Liver (tissue), 7 donors: ENCODE measurements at regions not wholly inside any gene's neighbourhood (a gene's known extent, or its start where the extent isn't known, plus 50 kb on each side); places are given as distances from the start of the nearest gene placed in this dataset.
"Not testable (repeated sequence)": the region's sequence is repeated elsewhere in the genome, so short reads cannot be mapped to it uniquely, and the experiment has no call there.

Source experiments
- DNase-seq: peaks from one replicate; pipeline ENCODE4 v3.0.0-alpha.2; 2017; ENCODE audit warnings: low spot score
- H3K27ac ChIP-seq, 2 donors: one replicate each; pipeline ENCODE4 v1.7.0; 2013; ENCODE audit warnings: inconsistent platforms in 2 of 2, low read length in 2 of 2, control low read depth in 1 of 2, low read depth in 1 of 2, mild to moderate bottlenecking in 1 of 2
- H3K27me3 ChIP-seq, 4 donors: one replicate each; pipeline versions ENCODE4 v1.6.1 to v1.7.0; 2013; ENCODE audit warnings: low read length in 3 of 4, inconsistent platforms in 1 of 4, mild to moderate bottlenecking in 1 of 4, moderate library complexity in 1 of 4; ENCODE audit not compliant: control insufficient read depth in 4 of 4, insufficient read depth in 4 of 4
- H3K36me3 ChIP-seq, 4 donors: one replicate each; pipeline versions ENCODE4 v1.6.1 to v1.7.0; 2013; ENCODE audit warnings: low read length in 3 of 4, mild to moderate bottlenecking in 3 of 4, low read depth in 1 of 4, moderate library complexity in 1 of 4; ENCODE audit not compliant: control insufficient read depth in 4 of 4, insufficient read depth in 3 of 4
- H3K4me1 ChIP-seq, 4 donors: one replicate each; pipeline versions ENCODE4 v1.6.1 to v1.7.0; 2013; ENCODE audit warnings: low read length in 3 of 4, mild to moderate bottlenecking in 3 of 4, moderate library complexity in 1 of 4; ENCODE audit not compliant: control insufficient read depth in 4 of 4, insufficient read depth in 4 of 4
- H3K4me3 ChIP-seq, 3 donors: one replicate each; pipeline versions ENCODE4 v1.6.1 to v1.7.0; 2013; ENCODE audit warnings: low read length in 3 of 3, control low read depth in 1 of 3, low read depth in 1 of 3, mild to moderate bottlenecking in 1 of 3
- H3K9ac ChIP-seq, 2 donors: one replicate each; pipeline ENCODE4 v1.7.0; 2013; ENCODE audit warnings: low read length in 2 of 2, mild to moderate bottlenecking in 2 of 2, moderate library complexity in 2 of 2, control low read depth in 1 of 2, low read depth in 1 of 2
- H3K9me3 ChIP-seq, 4 donors: one replicate each; pipeline versions ENCODE4 v1.6.1 to v1.7.0; 2013; ENCODE audit warnings: low read length in 3 of 4; ENCODE audit not compliant: control insufficient read depth in 4 of 4
- FOXA1 ChIP-seq: IDR thresholded peaks from 2 replicates; pipeline ENCODE4 v1.6.1; 2016; ENCODE audit warnings: antibody characterized with exemption
- FOXA2 ChIP-seq: IDR thresholded peaks from 2 replicates; pipeline ENCODE4 v1.6.1; 2016; ENCODE audit warnings: antibody characterized with exemption
- HNF4G ChIP-seq: IDR thresholded peaks from 2 replicates; pipeline ENCODE4 v1.6.1; 2016; ENCODE audit warnings: antibody characterized with exemption
- JUND ChIP-seq, 2 donors: IDR thresholded peaks; 2 replicates each; pipeline ENCODE4 v1.6.1; 2016; ENCODE audit warnings: antibody characterized with exemption in 2 of 2
- SP1 ChIP-seq: IDR thresholded peaks from 2 replicates; pipeline ENCODE4 v1.6.1; 2018; ENCODE audit warnings: antibody characterized with exemption, mild to moderate bottlenecking
- YY1 ChIP-seq: IDR thresholded peaks from 2 replicates; pipeline ENCODE4 v1.6.1; 2016; ENCODE audit warnings: antibody characterized with exemption, mild to moderate bottlenecking
- WGBS: extraction: QIAGEN DNeasy Blood & Tissue Kit; methylation state at CpG from one replicate; pipeline ENCODE4 v1.1.7; 2013; 5-methylcytosine and 5-hydroxymethylcytosine counted together
- TF ChIP-seq, protein P1 (sequence below): IDR thresholded peaks from 2 replicates; pipeline ENCODE4 v1.6.1; 2016; ENCODE audit warnings: antibody characterized with exemption
- TF ChIP-seq, protein P2 (sequence below): IDR thresholded peaks from 2 replicates; pipeline ENCODE4 v1.6.1; 2016; ENCODE audit warnings: antibody characterized with exemption
- TF ChIP-seq, protein P3 (sequence below): IDR thresholded peaks from 2 replicates; pipeline ENCODE4 v1.6.1; 2016; ENCODE audit warnings: antibody characterized with exemption, mild to moderate bottlenecking
- donor health status: healthy.
- donor health status: healthy.
- donor health status: healthy.
- donor health status: healthy.

DNA sequence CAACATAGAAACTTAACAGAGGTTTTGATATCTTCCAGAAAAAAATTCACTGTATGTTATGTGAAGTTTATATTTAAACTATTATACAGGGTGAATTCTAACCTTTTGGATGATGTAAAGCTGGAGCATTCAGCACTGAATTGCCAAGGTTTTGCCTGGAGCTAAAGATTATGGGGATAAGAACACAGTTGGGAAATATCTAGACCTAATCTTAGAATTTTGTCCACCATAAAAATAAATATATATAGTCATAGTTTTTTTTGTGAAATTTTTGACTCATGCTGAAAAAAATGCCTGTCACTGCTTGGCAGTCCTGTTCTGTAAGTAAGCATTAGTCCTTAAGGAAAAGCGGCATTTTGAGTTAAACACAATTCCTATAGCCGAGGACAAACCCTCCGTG, 339.3 kb upstream of the TMEFF2 start (continued):
- TF ChIP-seq, protein P1, sequence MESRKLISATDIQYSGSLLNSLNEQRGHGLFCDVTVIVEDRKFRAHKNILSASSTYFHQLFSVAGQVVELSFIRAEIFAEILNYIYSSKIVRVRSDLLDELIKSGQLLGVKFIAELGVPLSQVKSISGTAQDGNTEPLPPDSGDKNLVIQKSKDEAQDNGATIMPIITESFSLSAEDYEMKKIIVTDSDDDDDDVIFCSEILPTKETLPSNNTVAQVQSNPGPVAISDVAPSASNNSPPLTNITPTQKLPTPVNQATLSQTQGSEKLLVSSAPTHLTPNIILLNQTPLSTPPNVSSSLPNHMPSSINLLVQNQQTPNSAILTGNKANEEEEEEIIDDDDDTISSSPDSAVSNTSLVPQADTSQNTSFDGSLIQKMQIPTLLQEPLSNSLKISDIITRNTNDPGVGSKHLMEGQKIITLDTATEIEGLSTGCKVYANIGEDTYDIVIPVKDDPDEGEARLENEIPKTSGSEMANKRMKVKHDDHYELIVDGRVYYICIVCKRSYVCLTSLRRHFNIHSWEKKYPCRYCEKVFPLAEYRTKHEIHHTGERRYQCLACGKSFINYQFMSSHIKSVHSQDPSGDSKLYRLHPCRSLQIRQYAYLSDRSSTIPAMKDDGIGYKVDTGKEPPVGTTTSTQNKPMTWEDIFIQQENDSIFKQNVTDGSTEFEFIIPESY: no peak

DNA sequence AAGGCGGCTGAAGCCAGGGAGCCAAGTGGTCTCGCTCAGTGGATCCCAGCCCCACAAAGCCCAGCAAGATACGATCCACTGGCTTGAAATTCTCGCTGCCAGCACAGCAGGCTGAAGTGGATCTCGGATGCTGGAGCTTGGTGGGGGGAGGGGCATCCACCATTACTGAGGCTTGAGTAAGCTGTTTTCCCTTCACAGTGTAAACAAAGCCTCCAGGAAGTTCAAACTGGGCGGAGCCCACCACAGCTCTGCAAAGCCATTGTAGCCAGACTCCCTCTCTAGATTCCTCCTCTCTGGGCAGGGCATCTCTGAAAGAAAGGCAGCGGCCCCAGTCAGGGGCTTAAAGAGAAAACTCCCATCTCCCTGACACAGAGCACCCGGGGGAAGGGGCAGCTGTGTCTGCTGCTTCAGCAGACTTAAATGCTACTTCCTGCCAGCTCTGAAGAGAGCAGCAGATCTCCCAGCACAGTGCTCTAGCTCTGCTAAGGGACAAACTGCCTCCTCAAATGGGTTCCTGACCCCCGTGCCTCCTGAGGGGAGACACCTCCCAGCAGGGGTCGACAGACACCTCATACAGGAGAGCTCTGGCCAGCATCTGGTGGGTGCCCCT, 330.0 kb upstream of the TMEFF2 start:
- H3K4me3 ChIP-seq, H3K27ac ChIP-seq, DNase-seq, H3K9ac ChIP-seq, H3K27me3 ChIP-seq, H3K36me3 ChIP-seq, H3K4me1 ChIP-seq, H3K9me3 ChIP-seq: not testable (repeated sequence)
- 83% methylated on average over 10 of the region's 10 CpGs for WGBS

DNA sequence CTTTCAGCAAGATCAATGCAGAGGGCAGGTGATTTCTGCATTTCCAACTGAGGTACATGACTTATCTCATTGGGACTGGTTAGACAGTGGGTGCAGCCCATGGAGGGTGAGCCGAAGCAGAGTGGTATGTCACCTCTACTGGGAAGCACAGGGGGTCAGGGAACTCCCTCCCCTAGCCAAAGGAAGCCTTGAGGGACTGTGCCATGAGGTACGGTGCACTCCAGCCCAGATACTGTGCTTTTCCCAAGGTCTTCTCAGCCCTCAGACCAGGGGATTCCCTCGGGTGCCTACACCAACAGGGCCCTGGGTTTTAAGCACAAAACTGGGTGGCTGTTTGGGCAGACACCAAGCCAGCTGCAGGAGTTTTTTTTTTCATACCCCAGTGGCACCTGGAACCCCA, 329.5 kb upstream of the TMEFF2 start:
- H3K9ac ChIP-seq, H3K4me1 ChIP-seq, H3K9me3 ChIP-seq, H3K27ac ChIP-seq, H3K36me3 ChIP-seq, H3K4me3 ChIP-seq, DNase-seq, H3K27me3 ChIP-seq: not testable (repeated sequence)
- WGBS: 72% methylated on average over 3 of the region's 3 CpGs

DNA sequence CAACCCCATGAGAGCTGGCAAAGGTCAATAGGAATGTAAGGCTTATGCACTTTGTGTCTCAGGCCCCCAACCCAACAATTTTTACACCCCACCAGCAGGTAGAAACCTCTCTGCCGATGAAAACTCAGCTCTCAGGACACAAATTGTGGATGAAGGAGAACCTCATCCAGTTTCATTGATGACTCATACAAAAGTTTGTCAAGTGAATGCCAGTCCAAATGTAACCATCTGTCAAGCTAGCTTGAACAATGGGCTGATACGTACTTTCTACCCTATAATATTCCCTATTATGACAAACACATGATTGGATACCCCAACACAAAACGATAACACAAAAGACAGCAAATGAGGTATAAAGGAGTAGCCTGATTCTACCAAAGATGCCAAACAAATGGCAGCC, 321.2 kb upstream of the TMEFF2 start:
- no peaks in the 10 kb centered on the region for H3K4me1 ChIP-seq
- 85% methylated on average over 3 of the region's 3 CpGs for WGBS
- H3K4me3 ChIP-seq: no peak overlapping the region
- H3K27me3 ChIP-seq: no peaks in the 10 kb centered on the region
- no peaks in the 10 kb centered on the region for H3K36me3 ChIP-seq
- no peak overlapping the region for H3K27ac ChIP-seq
- H3K9me3 ChIP-seq: no peaks in the 10 kb centered on the region
- DNase-seq: no peak
- H3K9ac ChIP-seq: no peak overlapping the region
- TF ChIP-seq HNF4G: no peak
- TF ChIP-seq SP1: no peak
- TF ChIP-seq, protein P2, sequence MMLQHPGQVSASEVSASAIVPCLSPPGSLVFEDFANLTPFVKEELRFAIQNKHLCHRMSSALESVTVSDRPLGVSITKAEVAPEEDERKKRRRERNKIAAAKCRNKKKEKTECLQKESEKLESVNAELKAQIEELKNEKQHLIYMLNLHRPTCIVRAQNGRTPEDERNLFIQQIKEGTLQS: no peak
- TF ChIP-seq YY1: no peak
- TF ChIP-seq, protein P3, sequence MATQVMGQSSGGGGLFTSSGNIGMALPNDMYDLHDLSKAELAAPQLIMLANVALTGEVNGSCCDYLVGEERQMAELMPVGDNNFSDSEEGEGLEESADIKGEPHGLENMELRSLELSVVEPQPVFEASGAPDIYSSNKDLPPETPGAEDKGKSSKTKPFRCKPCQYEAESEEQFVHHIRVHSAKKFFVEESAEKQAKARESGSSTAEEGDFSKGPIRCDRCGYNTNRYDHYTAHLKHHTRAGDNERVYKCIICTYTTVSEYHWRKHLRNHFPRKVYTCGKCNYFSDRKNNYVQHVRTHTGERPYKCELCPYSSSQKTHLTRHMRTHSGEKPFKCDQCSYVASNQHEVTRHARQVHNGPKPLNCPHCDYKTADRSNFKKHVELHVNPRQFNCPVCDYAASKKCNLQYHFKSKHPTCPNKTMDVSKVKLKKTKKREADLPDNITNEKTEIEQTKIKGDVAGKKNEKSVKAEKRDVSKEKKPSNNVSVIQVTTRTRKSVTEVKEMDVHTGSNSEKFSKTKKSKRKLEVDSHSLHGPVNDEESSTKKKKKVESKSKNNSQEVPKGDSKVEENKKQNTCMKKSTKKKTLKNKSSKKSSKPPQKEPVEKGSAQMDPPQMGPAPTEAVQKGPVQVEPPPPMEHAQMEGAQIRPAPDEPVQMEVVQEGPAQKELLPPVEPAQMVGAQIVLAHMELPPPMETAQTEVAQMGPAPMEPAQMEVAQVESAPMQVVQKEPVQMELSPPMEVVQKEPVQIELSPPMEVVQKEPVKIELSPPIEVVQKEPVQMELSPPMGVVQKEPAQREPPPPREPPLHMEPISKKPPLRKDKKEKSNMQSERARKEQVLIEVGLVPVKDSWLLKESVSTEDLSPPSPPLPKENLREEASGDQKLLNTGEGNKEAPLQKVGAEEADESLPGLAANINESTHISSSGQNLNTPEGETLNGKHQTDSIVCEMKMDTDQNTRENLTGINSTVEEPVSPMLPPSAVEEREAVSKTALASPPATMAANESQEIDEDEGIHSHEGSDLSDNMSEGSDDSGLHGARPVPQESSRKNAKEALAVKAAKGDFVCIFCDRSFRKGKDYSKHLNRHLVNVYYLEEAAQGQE: no peak
- no peak for TF ChIP-seq FOXA2
- no peak for TF ChIP-seq FOXA1
- TF ChIP-seq JUND (IDR thresholded peaks at IDR 0.05): no peak
